ENCODE measurements at regions not wholly inside any gene's neighbourhood (a gene's known extent, or its start where the extent isn't known, plus 50 kb on each side); places are given as distances from the start of the nearest gene placed in this dataset.

GRCh38 chr6:47407300-47408281 lies 70.0 kb upstream of the CD2AP start:
- POLR2A ChIA-PET, result interaction anchor here (0.7 to 1.1 kb wide), 3 partner anchors 70 to 98 kb away, joined by 3 to 5 read pairs (median 3); partner anchors contain the start of genes CD2AP and TNFRSF21
- ATAC-seq (peak; percentile 81 to 87), FAIRE-seq (no peak), DNase-seq (ENCODE audit: low read depth in 1 of 2, low spot score in 1 of 2) (peak; percentile 16 to 69)
- Histone ChIP-seq H3K27ac (peak overlapping the region; percentile 54 to 80), H3K4me2 (peak overlapping the region; percentile 54), H3K4me1 (peaks cover 45% of the 10 kb centered on the region), H3K9me3 (no peaks in the 10 kb centered on the region), H3K4me3 (no peak overlapping the region)
- 0 out of 2 replicates have a peak, but pooled peaks have one; percentile 4 for TF ChIP-seq NFE2L2 (conservative IDR thresholded peaks at IDR 0.05; ENCODE audit: low read length)
- no peak for TF ChIP-seq POLR2AphosphoS2 (conservative IDR thresholded peaks at IDR 0.05; ENCODE audit: low read length)
- TF ChIP-seq JUN (IDR thresholded peaks at IDR 0.05), result peak in 1 of 2 experiments; percentile 61; a peak in 2 of 5 replicates
- TF ChIP-seq RAD21 (conservative IDR thresholded peaks at IDR 0.05 in 1 of 2, IDR thresholded peaks at IDR 0.05 in 1 of 2), result 0 out of 5 replicates have a peak, but pooled peaks of 1 of the 2 experiments have one; percentile 4
- no peak for TF ChIP-seq RCOR1 (IDR thresholded peaks at IDR 0.05; ENCODE audit: low read depth, low read length)
- no peak for TF ChIP-seq HDAC2 (IDR thresholded peaks at IDR 0.05)
- TF ChIP-seq CBX2 (IDR thresholded peaks at IDR 0.05; ENCODE audit: borderline replicate concordance, low read depth), result no peak
- peak; percentile 32 for TF ChIP-seq ZFP36 (IDR thresholded peaks at IDR 0.05; ENCODE audit: borderline replicate concordance, partially characterized antibody)
- TF ChIP-seq, protein P1, sequence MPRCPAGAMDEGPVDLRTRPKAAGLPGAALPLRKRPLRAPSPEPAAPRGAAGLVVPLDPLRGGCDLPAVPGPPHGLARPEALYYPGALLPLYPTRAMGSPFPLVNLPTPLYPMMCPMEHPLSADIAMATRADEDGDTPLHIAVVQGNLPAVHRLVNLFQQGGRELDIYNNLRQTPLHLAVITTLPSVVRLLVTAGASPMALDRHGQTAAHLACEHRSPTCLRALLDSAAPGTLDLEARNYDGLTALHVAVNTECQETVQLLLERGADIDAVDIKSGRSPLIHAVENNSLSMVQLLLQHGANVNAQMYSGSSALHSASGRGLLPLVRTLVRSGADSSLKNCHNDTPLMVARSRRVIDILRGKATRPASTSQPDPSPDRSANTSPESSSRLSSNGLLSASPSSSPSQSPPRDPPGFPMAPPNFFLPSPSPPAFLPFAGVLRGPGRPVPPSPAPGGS (IDR thresholded peaks at IDR 0.05), result peak; percentile 58; the same call in 1 of the 3 replicates
- peak; percentile 83 for TF ChIP-seq JUNB (IDR thresholded peaks at IDR 0.05)
- TF ChIP-seq MYC (IDR thresholded peaks at IDR 0.05; ENCODE audit: borderline replicate concordance, low read length), result no peak
- TF ChIP-seq CEBPB (IDR thresholded peaks at IDR 0.05), result peak in 1 of 2 experiments; percentile 65; a peak in 2 of 4 replicates
- TF ChIP-seq GATA3 (IDR thresholded peaks at IDR 0.05; ENCODE audit: borderline replicate concordance), result peak; percentile 82
- TF ChIP-seq MAFK (IDR thresholded peaks at IDR 0.05; ENCODE audit: partially characterized antibody), result peak; percentile 74
- TF ChIP-seq FOSL2 (IDR thresholded peaks at IDR 0.05), result no peak
- TF ChIP-seq FOSL2 (CRISPR knock-in tag; IDR thresholded peaks at IDR 0.05), result peak; percentile 82
- WGBS (ENCODE audit: missing lambda C conversion rate), result 24% methylated on average over 1 of the region's 1 CpG
- CTCF ChIA-PET, result interaction anchor here (0.6 to 1.6 kb wide), 3 partner anchors 14 to 373 kb away, joined by 3 to 6 read pairs (median 4); no protein-coding TSS in a partner anchor

GRCh38 chr6:47413752-47414422 lies 63.7 kb upstream of the CD2AP start:
- ChIA-PET POLR2A (interaction anchor here (2.0 kb wide), 1 partner anchor 64 kb away, joined by 13 read pairs; the partner anchor contains the start of gene CD2AP), CTCF (interaction anchor here (0.6 to 2.0 kb wide), 18 partner anchors 9 to 367 kb away, joined by 3 to 10 read pairs (median 4); partner anchors contain the start of gene CD2AP)
- TF ChIP-seq SMC3 (IDR thresholded peaks at IDR 0.05), result peak; percentile 77
- TF ChIP-seq, protein P1 (IDR thresholded peaks at IDR 0.05), result no peak
- peak; percentile 80 for TF ChIP-seq CTCF (IDR thresholded peaks at IDR 0.05)
- TF ChIP-seq RAD21 (conservative IDR thresholded peaks at IDR 0.05 in 1 of 2, IDR thresholded peaks at IDR 0.05 in 1 of 2), result peak; percentile 83 to 90
- TF ChIP-seq, protein P2, sequence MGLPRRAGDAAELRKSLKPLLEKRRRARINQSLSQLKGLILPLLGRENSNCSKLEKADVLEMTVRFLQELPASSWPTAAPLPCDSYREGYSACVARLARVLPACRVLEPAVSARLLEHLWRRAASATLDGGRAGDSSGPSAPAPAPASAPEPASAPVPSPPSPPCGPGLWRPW (IDR thresholded peaks at IDR 0.05), result no peak
- TF ChIP-seq MAZ (IDR thresholded peaks at IDR 0.05; ENCODE audit: borderline replicate concordance, low read depth, low read length), result no peak
- DNase-seq (ENCODE audit: low read depth in 1 of 2, low spot score in 1 of 2) (peak in 1 of 2 experiments; percentile 73), FAIRE-seq (no peak), ATAC-seq (peak; percentile 92)
- Histone ChIP-seq H3K27ac (peak overlapping the region; percentile 73 to 83), H3K9me3 (no peaks in the 10 kb centered on the region), H3K4me1 (peaks cover 11% of the 10 kb centered on the region), H3K4me2 (peak overlapping the region; percentile 75), H3K4me3 (peak overlapping the region; percentile 35)
- WGBS (ENCODE audit: missing lambda C conversion rate), result 3% methylated on average over 4 of the region's 4 CpGs
